OCI-LY1 (cell line): ENCODE measurements at regions not wholly inside any gene's neighbourhood (a gene's known extent, or its start where the extent isn't known, plus 50 kb on each side); places are given as distances from the start of the nearest gene placed in this dataset.

Source experiments
- CTCF ChIP-seq: fragments of 200-600 bp; sonication (generic), shearing (Covaris generic); IDR thresholded peaks from 2 replicates; pipeline ENCODE4 v1.5.1; 2017; ENCODE audit warnings: mild to moderate bottlenecking, antibody characterized with exemption, low read length, moderate library complexity, mixed read lengths
- EZH2 ChIP-seq: fragments of 200-600 bp; sonication (generic), shearing (Covaris generic); IDR thresholded peaks from 2 replicates; pipeline ENCODE4 v1.8.0; 2017; ENCODE audit warnings: borderline replicate concordance, mixed run types, mild to moderate bottlenecking, antibody characterized with exemption, low read length, moderate library complexity, mixed read lengths

GRCh38 chr18:55136258-55136657 is 177.0 kb upstream of the CCDC68 start:
- TF ChIP-seq CTCF (no peak), EZH2 (no peak)
